B cell (primary cell): ENCODE measurements at regions not wholly inside any gene's neighbourhood (a gene's known extent, or its start where the extent isn't known, plus 50 kb on each side); places are given as distances from the start of the nearest gene placed in this dataset.

Experiments
- ATAC-seq: fragments of 200-7000 bp; cut with Tn5 transposase; one replicate; pipeline ENCODE4 v1.10.0; 2021; ENCODE audit warnings: low read depth, mild to moderate bottlenecking, moderate number of reproducible peaks, moderate library complexity
- CTCF ChIA-PET: fragments of 350-600 bp; sonication (Branson Sonifier 250); formaldehyde crosslinking; loops from one replicate; lab custom pipeline; 2021; ENCODE audit warnings: antibody characterized with exemption, inconsistent platforms; lab: Charles Lee
- POLR2A ChIA-PET: fragments of 350-600 bp; sonication (Branson Sonifier 250); formaldehyde crosslinking; loops from one replicate; lab custom pipeline; 2021; ENCODE audit warnings: antibody characterized with exemption; lab: Charles Lee
- DNase-seq: peaks from one replicate; pipeline ENCODE4 v3.0.0; 2013
- H2AFZ ChIP-seq: 2 replicates; pipeline ENCODE4 v1.6.1; 2012; ENCODE audit warnings: mild to moderate bottlenecking, low read depth, low read length; ENCODE audit not compliant: insufficient read depth, poor library complexity, severe bottlenecking
- H3K27ac ChIP-seq, 2 donors: 1 replicate in 1 of 2; 2 replicates in 1 of 2; pipeline ENCODE4 v1.5.1; 2012 to 2013; ENCODE audit warnings: low read length in 2 of 2, mild to moderate bottlenecking in 2 of 2, moderate library complexity in 1 of 2
- H3K27me3 ChIP-seq, 4 experiments: fragments of 200-600 bp in 1 of 4; sonication (generic) in 1 of 4; replicated peaks in 1 of 4; 1 replicate in 2 of 4; 2 replicates in 2 of 4; pipeline versions ENCODE4 v1.6.1 to v1.7.0; 2013 to 2016; ENCODE audit warnings: low read length in 3 of 4, mild to moderate bottlenecking in 2 of 4, mixed read lengths in 1 of 4, moderate library complexity in 1 of 4; ENCODE audit not compliant: insufficient read depth in 4 of 4, control insufficient read depth in 3 of 4; ENCODE audit errors: control extremely low read depth in 1 of 4
- H3K36me3 ChIP-seq, 2 experiments: replicated peaks in 1 of 2; 1 replicate in 1 of 2; 2 replicates in 1 of 2; pipeline versions ENCODE4 v1.6.1 to v1.7.1; 2013; ENCODE audit warnings: low read length in 1 of 2; ENCODE audit not compliant: insufficient read depth in 2 of 2, control insufficient read depth in 1 of 2; ENCODE audit errors: control extremely low read depth in 1 of 2, extremely low read depth in 1 of 2
- H3K4me1 ChIP-seq, 2 donors: fragments of 200-600 bp in 1 of 2; sonication (generic) in 1 of 2; 1 replicate in 1 of 2; 2 replicates in 1 of 2; pipeline versions ENCODE4 v1.5.1 to v1.6.1; 2013 to 2017; ENCODE audit warnings: low read length in 2 of 2; ENCODE audit not compliant: control insufficient read depth in 2 of 2, insufficient read depth in 2 of 2
- H3K4me2 ChIP-seq: replicated peaks from 2 replicates; pipeline ENCODE3; 2012; ENCODE audit warnings: mild to moderate bottlenecking, low read depth, low read length; ENCODE audit not compliant: poor library complexity, severe bottlenecking
- H3K4me3 ChIP-seq, 5 experiments: fragments of 200-600 bp in 1 of 5; sonication (generic) in 1 of 5; 1 replicate in 3 of 5; 2 replicates in 2 of 5; pipeline versions ENCODE4 v1.5.1 to v1.7.0; 2011 to 2016; ENCODE audit warnings: low read length in 4 of 5, mild to moderate bottlenecking in 4 of 5, low read depth in 2 of 5, control low read depth in 1 of 5, moderate library complexity in 1 of 5; ENCODE audit not compliant: insufficient read depth in 1 of 5; ENCODE audit errors: control extremely low read depth in 1 of 5, extremely low read depth in 1 of 5
- H3K79me2 ChIP-seq: fragments of 200-600 bp; sonication (generic); one replicate; pipeline ENCODE4 v1.6.0; 2016; ENCODE audit warnings: low read length; ENCODE audit not compliant: control insufficient read depth, insufficient read depth
- H3K9ac ChIP-seq: fragments of 200-600 bp; sonication (generic); 2 replicates; pipeline ENCODE4 v1.6.1; 2017; ENCODE audit warnings: mild to moderate bottlenecking, low read length, moderate library complexity
- H3K9me3 ChIP-seq, 3 donors: one replicate each; pipeline versions ENCODE4 v1.6.1 to v1.7.1; 2013; ENCODE audit warnings: low read length in 2 of 3; ENCODE audit not compliant: control insufficient read depth in 2 of 3, insufficient read depth in 1 of 3; ENCODE audit errors: control extremely low read depth in 1 of 3
- H4K20me1 ChIP-seq: 2 replicates; pipeline ENCODE4 v1.6.0; 2012; ENCODE audit warnings: mild to moderate bottlenecking, low read length; ENCODE audit not compliant: insufficient read depth, control insufficient read depth, poor library complexity, severe bottlenecking
- H3K27ac Mint-ChIP-seq: one replicate; pipeline ENCODE4 v1.8.0; 2021; ENCODE audit warnings: mixed read lengths
- H3K27me3 Mint-ChIP-seq: one replicate; pipeline ENCODE4 v1.8.0; 2021; ENCODE audit warnings: mixed read lengths
- H3K4me1 Mint-ChIP-seq: one replicate; pipeline ENCODE4 v1.8.0; 2021; ENCODE audit warnings: mixed read lengths
- H3K4me3 Mint-ChIP-seq: one replicate; pipeline ENCODE4 v1.8.0; 2021; ENCODE audit warnings: mixed read lengths
- H3K9me3 Mint-ChIP-seq: one replicate; pipeline ENCODE4 v1.8.0; 2022; ENCODE audit warnings: mixed read lengths; ENCODE audit not compliant: insufficient read depth
- EZH2 ChIP-seq: IDR thresholded peaks from 2 replicates; pipeline ENCODE4 v1.6.1; 2012; ENCODE audit warnings: borderline replicate concordance, low read depth, mild to moderate bottlenecking, moderate library complexity, low read length; ENCODE audit not compliant: insufficient read depth, poor library complexity, severe bottlenecking
- WGBS: methylation state at CpG from one replicate; pipeline ENCODE4 v1.1.5; 2013; ENCODE audit warnings: missing lambda C conversion rate; ENCODE audit not compliant: insufficient coverage; 5-methylcytosine and 5-hydroxymethylcytosine counted together
- intact Hi-C: fragments of 100-400 bp; cut with micrococcal nuclease; formaldehyde crosslinking; loops from one replicate; pipeline ENCODE4 v1.10.0; 2022
- TF ChIP-seq, protein P1 (sequence below): fragments of 200-600 bp; IDR thresholded peaks from one replicate; pipeline ENCODE4 v1.8.0; 2022; ENCODE audit warnings: antibody characterized with exemption, mild to moderate bottlenecking

DNA sequence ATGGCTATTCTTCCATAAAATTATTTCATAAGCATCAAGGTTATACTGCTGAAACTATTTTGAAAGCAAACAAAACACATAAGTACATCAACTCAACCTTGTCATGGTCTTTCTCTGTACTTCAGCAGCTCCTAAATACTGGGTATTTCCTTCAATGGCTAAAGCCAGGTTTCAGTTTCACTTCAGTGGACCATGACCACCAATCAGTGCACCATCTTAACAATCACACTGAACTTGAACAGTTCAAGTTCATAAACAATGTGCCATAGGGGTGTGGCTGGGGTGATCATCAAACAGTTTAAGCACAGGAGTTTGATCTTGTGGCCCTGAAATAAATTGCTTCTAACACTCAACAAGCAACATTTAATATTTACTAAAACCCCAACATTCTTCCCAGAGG is 124.1 kb upstream of the FIGN start:
- no peak overlapping the region for H3K27ac ChIP-seq
- no peak overlapping the region for H3K4me2 ChIP-seq
- H3K4me3 Mint-ChIP-seq = no peak overlapping the region
- H3K79me2 ChIP-seq = no peaks in the 10 kb centered on the region
- no peaks in the 10 kb centered on the region for H3K36me3 ChIP-seq
- DNase-seq = no peak
- no peaks in the 10 kb centered on the region for H4K20me1 ChIP-seq
- no peaks in the 10 kb centered on the region for H3K9me3 Mint-ChIP-seq
- intact Hi-C loops = no loop called here
- no peaks in the 10 kb centered on the region for H3K27me3 ChIP-seq
- no peak overlapping the region for H3K27ac Mint-ChIP-seq
- H3K4me1 Mint-ChIP-seq = no peaks in the 10 kb centered on the region
- no peaks in the 10 kb centered on the region for H3K9me3 ChIP-seq
- H3K4me3 ChIP-seq = no peak overlapping the region
- ATAC-seq = no peak
- no peaks in the 10 kb centered on the region for H3K27me3 Mint-ChIP-seq
- H3K9ac ChIP-seq = no peak overlapping the region
- H2AFZ ChIP-seq = no peak overlapping the region
- no peaks in the 10 kb centered on the region for H3K4me1 ChIP-seq
- ChIA-PET POLR2A (no interaction called here), CTCF (no interaction called here)
- TF ChIP-seq, protein P1, sequence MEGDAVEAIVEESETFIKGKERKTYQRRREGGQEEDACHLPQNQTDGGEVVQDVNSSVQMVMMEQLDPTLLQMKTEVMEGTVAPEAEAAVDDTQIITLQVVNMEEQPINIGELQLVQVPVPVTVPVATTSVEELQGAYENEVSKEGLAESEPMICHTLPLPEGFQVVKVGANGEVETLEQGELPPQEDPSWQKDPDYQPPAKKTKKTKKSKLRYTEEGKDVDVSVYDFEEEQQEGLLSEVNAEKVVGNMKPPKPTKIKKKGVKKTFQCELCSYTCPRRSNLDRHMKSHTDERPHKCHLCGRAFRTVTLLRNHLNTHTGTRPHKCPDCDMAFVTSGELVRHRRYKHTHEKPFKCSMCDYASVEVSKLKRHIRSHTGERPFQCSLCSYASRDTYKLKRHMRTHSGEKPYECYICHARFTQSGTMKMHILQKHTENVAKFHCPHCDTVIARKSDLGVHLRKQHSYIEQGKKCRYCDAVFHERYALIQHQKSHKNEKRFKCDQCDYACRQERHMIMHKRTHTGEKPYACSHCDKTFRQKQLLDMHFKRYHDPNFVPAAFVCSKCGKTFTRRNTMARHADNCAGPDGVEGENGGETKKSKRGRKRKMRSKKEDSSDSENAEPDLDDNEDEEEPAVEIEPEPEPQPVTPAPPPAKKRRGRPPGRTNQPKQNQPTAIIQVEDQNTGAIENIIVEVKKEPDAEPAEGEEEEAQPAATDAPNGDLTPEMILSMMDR = no peak
- TF ChIP-seq EZH2 = no peak

DNA sequence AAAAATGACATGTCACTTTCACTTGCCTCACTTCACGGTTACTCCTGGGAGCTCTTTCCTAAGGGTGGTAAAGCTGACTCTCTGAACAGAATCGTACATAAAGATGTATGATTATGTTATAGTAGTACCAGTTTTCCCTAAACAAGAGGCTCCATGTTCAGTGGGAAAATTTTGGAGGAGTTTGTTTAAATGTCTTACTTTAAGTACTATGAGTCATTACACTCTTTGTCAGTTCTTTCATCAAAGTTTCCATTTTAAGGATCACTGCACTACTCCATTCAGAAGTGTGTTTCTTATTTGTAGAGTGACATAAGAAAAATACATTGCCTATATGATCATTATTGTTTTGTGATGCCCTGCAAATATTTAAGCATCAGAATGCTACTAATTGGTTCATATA is 121.1 kb upstream of the FIGN start:
- Histone ChIP-seq H3K4me1 (no peaks in the 10 kb centered on the region), H3K9me3 (no peaks in the 10 kb centered on the region), H3K36me3 (no peaks in the 10 kb centered on the region), H3K27ac (no peak overlapping the region), H3K9ac (no peak overlapping the region), H3K4me2 (no peak overlapping the region), H4K20me1 (no peaks in the 10 kb centered on the region), H3K79me2 (no peaks in the 10 kb centered on the region), H3K27me3 (no peaks in the 10 kb centered on the region), H2AFZ (no peak overlapping the region), H3K4me3 (no peak overlapping the region)
- H3K27me3 Mint-ChIP-seq = no peaks in the 10 kb centered on the region
- no peak for ATAC-seq
- POLR2A ChIA-PET = no interaction called here
- H3K4me3 Mint-ChIP-seq = no peak overlapping the region
- H3K9me3 Mint-ChIP-seq = no peaks in the 10 kb centered on the region
- TF ChIP-seq, protein P1 = no peak
- no peak for TF ChIP-seq EZH2
- intact Hi-C loops = no loop called here
- H3K4me1 Mint-ChIP-seq = no peaks in the 10 kb centered on the region
- no peak overlapping the region for H3K27ac Mint-ChIP-seq
- CTCF ChIA-PET = no interaction called here
- DNase-seq = no peak
- WGBS = no CpG with 5 or more reads among the region's 2 CpGs
